Stimulated activated naive CD8-positive, alpha-beta T cell treated with anti-CD3 and anti-CD28 coated beads, Interleukin-15, Interleukin-2, amounts not matched to agents 100 ng/mL and 50 ng/mL, for 24 hours (primary cell): ENCODE measurements at regions not wholly inside any gene's neighbourhood (a gene's known extent, or its start where the extent isn't known, plus 50 kb on each side); places are given as distances from the start of the nearest gene placed in this dataset.

ENCODE experiments used
- H3K27ac Mint-ChIP-seq: one replicate; pipeline ENCODE4 v1.8.0; 2021; ENCODE audit warnings: mild to moderate bottlenecking, mixed read lengths
- H3K27me3 Mint-ChIP-seq: one replicate; pipeline ENCODE4 v1.8.0; 2021; ENCODE audit warnings: mixed read lengths
- H3K36me3 Mint-ChIP-seq: one replicate; pipeline ENCODE4 v1.8.0; 2021; ENCODE audit warnings: low read depth, mixed read lengths
- H3K4me1 Mint-ChIP-seq: one replicate; pipeline ENCODE4 v1.8.0; 2021; ENCODE audit warnings: low read depth, mixed read lengths
- H3K4me3 Mint-ChIP-seq: one replicate; pipeline ENCODE4 v1.8.0; 2021; ENCODE audit warnings: mild to moderate bottlenecking, mixed read lengths
- H3K9me3 Mint-ChIP-seq: one replicate; pipeline ENCODE4 v1.8.0; 2021; ENCODE audit warnings: mixed read lengths

DNA sequence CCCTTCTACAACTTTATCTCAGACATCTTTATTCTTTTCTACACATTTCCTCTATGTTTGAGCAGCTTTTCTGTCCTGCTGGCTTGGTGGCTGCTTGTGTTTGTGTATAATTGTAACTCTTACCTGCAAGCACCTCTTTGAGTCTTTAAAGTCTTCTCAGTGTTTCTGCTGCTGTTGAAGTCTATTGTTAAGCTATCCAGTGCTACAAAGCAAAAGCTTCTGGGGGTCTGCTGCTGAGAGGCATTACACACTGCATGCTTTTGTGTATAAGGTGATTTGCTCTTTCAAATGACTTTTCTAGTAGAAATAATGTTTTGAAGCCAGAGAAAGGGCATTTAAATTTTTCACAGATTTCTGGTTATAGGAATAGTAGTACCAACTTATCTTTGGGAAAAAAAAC lies 241.8 kb downstream of the DTHD1 start:
- H3K4me1 Mint-ChIP-seq: no peaks in the 10 kb centered on the region
- H3K27ac Mint-ChIP-seq: no peak overlapping the region
- H3K4me3 Mint-ChIP-seq: no peak overlapping the region
- no peaks in the 10 kb centered on the region for H3K36me3 Mint-ChIP-seq
- H3K9me3 Mint-ChIP-seq: peaks cover 17% of the 10 kb centered on the region
- H3K27me3 Mint-ChIP-seq: no peaks in the 10 kb centered on the region

DNA sequence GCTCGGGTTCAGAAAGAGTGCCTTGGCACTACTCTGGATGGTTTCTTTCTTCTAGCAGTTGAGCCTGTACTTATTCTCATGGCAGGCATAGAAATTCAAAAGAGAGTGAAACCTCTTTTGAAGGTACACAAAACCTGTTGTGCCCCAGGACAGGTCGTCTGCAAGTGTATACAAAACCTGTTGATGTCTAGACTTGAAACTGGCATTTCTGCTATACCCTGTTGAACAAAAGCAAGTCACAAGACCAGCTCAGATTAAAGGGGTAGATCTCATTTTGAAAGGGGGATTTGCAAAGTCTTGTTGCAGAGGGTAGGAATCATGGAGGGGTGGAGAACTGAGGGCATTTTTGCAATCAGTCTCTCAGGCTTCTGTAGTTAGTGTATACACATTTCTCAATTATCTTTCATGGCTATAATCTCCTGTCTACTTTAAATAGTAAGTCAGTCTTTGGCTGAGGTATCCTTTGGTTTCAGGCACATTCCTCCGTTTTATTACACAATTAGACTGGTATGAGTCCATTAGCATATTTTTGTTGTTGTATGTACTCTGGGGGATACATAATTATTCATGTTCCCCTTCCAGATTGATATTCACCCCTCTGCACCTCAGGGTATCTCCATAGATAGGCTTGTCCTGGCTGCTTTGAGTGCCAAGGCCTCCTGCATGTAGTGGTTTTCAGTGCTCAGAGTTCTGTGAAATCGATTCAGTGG lies 251.4 kb downstream of the DTHD1 start:
- H3K27ac Mint-ChIP-seq: no peak overlapping the region
- H3K27me3 Mint-ChIP-seq: no peaks in the 10 kb centered on the region
- no peaks in the 10 kb centered on the region for H3K36me3 Mint-ChIP-seq
- peaks cover 10% of the 10 kb centered on the region for H3K9me3 Mint-ChIP-seq
- H3K4me3 Mint-ChIP-seq: no peak overlapping the region
- H3K4me1 Mint-ChIP-seq: no peaks in the 10 kb centered on the region

DNA sequence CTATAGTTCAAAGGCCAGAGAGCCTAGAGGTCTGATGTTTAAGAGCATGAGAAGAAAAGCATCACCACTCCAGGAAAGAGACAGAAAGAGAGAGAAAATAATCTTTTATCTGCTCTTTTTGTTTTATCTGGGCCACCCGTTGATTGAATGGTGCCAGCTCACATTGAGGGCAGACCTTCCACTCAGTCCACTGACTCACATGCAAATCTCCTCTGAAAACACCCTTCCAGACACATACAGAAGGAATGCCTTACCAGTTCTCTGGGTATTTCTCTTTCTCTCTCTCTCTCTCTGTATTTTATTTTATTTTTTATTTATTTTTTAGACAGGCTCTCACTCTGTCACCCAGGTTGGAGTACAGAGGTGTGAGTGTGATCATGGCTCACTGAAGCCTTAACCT lies 252.5 kb downstream of the DTHD1 start:
- Mint-ChIP-seq H3K9me3 (peaks cover under 1% of the 10 kb centered on the region), H3K27me3 (no peaks in the 10 kb centered on the region), H3K4me1 (no peaks in the 10 kb centered on the region), H3K36me3 (no peaks in the 10 kb centered on the region), H3K4me3 (no peak overlapping the region), H3K27ac (no peak overlapping the region)

DNA sequence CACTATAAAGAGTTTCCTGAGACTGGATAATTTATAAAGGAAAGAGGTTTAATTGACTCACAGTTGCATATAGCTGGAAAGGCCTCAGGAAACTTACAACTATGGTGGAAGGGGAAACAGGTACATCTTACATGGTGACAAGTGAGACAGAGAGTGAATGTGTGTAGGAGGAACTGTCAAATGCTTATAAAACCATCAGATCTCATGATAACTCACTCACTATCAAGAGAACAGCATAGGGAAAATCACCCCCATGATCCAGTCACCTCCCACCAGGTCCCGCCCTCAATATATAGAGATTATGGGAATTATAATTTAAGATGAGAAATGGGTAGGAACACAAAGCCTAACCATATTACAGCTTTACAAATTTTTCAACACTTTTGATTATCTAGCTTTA lies 266.0 kb downstream of the DTHD1 start:
- Mint-ChIP-seq H3K4me1 (peaks cover 8% of the 10 kb centered on the region), H3K27ac (no peak overlapping the region), H3K36me3 (no peaks in the 10 kb centered on the region), H3K4me3 (no peak overlapping the region), H3K27me3 (no peaks in the 10 kb centered on the region), H3K9me3 (no peaks in the 10 kb centered on the region)

DNA sequence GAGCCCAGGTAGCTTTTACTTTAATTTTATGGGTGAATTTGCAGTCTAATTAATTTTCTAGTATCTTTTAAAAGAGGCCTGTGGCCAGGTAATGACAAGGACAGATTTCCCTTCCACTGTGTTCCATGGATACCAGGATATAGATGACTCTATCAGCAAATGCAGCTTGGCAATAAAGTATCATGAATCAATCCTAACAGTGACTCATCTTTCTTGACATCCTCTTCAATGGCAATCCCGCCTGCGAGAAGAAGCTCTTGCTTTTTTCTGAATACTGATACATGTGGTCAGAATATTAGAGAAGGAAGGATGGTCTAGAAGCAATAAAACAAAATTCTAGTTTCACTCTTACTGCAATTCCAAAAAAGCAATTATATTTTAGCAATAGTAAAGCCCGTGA lies 267.8 kb downstream of the DTHD1 start:
- Mint-ChIP-seq H3K27ac (no peak overlapping the region), H3K36me3 (no peaks in the 10 kb centered on the region), H3K4me1 (peaks cover 8% of the 10 kb centered on the region), H3K9me3 (no peaks in the 10 kb centered on the region), H3K4me3 (no peak overlapping the region), H3K27me3 (no peaks in the 10 kb centered on the region)

DNA sequence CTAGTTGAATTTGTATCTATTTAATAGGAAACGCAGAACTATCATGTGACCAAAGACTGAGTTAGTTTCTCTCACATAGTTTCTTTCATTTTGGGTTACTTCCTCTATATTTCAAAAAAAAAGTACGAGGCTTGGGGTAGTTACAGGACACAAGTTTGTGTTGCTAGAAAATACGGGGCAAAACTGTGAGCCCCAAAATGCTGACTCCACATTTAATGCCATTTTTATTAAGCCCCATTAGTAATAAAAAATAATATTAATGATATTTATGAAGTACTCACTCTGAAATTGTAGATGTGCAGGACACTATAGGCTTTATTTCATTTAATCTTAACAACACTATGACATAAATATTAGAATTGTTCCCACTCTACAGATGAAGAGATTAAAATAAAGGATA lies 268.6 kb downstream of the DTHD1 start:
- no peak overlapping the region for H3K27ac Mint-ChIP-seq
- H3K9me3 Mint-ChIP-seq: no peaks in the 10 kb centered on the region
- no peak overlapping the region for H3K4me3 Mint-ChIP-seq
- peaks cover 8% of the 10 kb centered on the region for H3K4me1 Mint-ChIP-seq
- no peaks in the 10 kb centered on the region for H3K27me3 Mint-ChIP-seq
- no peaks in the 10 kb centered on the region for H3K36me3 Mint-ChIP-seq

DNA sequence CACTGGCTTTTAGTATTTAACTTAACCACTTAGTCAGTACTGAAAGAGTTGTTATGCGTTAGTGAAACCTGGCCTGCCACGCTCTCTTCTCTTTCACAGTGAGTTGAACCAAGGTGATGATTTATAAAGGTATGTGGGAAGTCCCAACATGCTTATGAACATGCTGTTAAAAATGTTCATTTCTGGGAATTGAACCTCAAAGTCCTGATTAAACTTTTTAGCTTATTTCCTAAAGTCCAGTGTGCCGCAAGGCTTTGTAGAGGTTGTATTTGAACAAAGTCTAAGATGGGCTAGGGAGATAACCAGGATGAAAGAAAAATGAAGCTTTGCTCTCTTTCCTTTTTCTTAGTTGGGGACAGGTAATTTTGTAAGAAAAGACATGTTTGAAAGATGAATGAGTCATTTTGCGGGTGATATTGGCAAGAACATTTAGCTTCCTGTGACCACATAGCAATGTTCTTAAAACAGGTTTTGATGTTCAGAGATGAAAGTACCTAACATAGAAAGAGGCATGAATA lies 270.3 kb downstream of the DTHD1 start:
- H3K4me1 Mint-ChIP-seq: peaks cover 8% of the 10 kb centered on the region
- H3K9me3 Mint-ChIP-seq: no peaks in the 10 kb centered on the region
- H3K27ac Mint-ChIP-seq: peak overlapping the region; percentile 26
- no peak overlapping the region for H3K4me3 Mint-ChIP-seq
- no peaks in the 10 kb centered on the region for H3K27me3 Mint-ChIP-seq
- H3K36me3 Mint-ChIP-seq: no peaks in the 10 kb centered on the region

DNA sequence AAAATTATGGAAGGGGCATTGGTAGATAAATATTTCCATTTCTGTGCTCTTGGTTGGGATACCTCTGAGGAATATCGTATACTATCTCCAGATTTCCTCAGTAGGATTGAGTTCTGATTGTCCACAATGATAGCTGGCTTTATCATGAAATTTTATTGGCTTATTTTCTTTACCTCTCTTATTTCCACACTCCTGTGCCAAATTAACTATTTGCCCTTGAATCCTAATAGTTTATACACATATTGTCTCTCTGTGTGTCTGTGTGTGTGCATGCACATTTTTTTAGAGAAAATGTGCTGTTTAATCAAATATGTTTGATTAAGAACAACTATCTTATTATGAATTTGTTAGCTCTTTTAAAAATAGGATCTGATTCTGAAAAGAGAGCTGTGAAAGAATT lies 271.6 kb downstream of the DTHD1 start:
- Mint-ChIP-seq H3K36me3 (no peaks in the 10 kb centered on the region), H3K9me3 (no peaks in the 10 kb centered on the region), H3K4me3 (no peak overlapping the region), H3K27ac (no peak overlapping the region), H3K27me3 (peaks cover 4% of the 10 kb centered on the region), H3K4me1 (peaks cover 8% of the 10 kb centered on the region)

DNA sequence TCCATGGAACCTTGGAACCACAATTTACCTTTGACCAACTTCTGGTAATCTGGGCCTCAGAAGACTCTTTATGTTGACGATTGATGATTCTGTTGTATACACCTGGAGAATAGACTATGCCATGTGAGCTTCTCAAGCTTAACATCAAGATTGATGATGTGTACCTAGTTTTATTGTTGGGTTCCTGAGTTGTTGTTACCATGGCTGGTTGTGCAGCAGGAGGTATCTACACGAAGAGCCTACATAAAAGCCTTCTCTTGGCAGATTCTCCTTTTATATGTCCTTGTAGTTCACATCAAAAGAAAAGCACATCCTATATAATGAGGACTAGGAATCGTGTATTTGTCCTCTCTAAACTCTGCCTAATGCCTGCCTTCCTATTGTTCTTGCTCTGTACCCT lies 272.0 kb downstream of the DTHD1 start:
- Mint-ChIP-seq H3K4me3 (no peak overlapping the region), H3K9me3 (no peaks in the 10 kb centered on the region), H3K4me1 (peaks cover 8% of the 10 kb centered on the region), H3K27me3 (peaks cover 4% of the 10 kb centered on the region), H3K27ac (no peak overlapping the region), H3K36me3 (no peaks in the 10 kb centered on the region)

DNA sequence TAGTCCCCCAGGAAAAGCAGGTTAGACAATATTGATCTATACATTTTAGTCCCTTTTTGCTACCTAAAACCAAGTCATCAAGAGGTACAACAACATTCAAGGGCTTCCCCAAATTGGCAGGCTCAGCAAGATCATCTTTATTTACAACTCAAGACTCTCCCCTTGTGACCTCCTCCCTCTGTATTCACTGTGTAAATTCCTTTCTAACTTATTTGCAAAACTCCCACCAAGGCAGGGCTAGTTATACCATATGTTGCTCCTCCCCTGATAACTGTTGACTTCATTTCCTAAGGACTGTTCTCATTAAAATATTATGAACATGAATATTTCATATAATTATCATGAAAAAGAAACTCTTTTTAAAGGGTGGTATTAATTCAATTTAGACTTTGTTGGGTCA lies 275.6 kb downstream of the DTHD1 start:
- Mint-ChIP-seq H3K9me3 (no peaks in the 10 kb centered on the region), H3K27me3 (peaks cover 4% of the 10 kb centered on the region), H3K36me3 (no peaks in the 10 kb centered on the region), H3K4me3 (no peak overlapping the region), H3K4me1 (peaks cover 2% of the 10 kb centered on the region), H3K27ac (no peak overlapping the region)

DNA sequence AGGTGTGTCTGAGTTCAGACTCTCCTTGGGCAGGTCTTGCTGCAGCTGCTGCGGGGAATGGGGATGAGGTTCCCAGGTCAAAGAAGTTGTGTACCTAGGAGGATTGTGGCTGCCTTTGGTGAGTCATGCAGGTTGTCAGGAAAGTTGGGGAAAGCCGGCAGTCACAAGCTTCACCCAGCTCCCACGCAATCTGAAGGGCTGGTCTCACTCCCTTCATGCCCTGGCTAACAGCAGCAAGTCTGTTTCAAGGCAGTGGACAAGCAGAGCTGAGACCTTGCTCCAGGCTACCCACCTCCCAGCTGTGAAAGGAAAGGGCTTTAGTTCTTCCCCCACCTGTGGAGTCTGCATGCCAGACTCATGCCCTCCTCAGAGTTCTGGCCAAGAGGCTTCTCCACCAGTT lies 287.2 kb downstream of the DTHD1 start:
- H3K27ac Mint-ChIP-seq: no peak overlapping the region
- H3K4me3 Mint-ChIP-seq: no peak overlapping the region
- H3K27me3 Mint-ChIP-seq: peaks cover 2% of the 10 kb centered on the region
- no peaks in the 10 kb centered on the region for H3K4me1 Mint-ChIP-seq
- peaks cover 3% of the 10 kb centered on the region for H3K9me3 Mint-ChIP-seq
- H3K36me3 Mint-ChIP-seq: no peaks in the 10 kb centered on the region

DNA sequence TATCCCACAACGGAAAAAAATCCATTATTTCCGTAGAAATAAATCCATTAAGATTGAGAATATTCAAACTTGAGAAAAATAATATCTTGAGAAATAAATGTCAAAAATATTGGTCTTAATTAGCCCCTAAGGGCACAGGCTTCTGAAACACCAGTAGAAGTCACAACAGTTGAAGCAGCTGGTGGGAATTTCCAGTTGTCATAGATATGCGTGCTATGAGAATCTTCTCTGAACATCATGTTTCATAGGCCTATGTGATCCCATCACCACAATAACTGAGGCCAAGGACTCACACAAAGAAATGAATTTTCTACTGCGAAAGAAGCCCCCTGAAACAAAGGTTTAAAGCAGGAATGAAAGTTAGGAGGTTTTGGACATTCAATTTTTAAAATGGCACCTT lies 292.0 kb downstream of the DTHD1 start:
- no peak overlapping the region for H3K4me3 Mint-ChIP-seq
- H3K36me3 Mint-ChIP-seq: no peaks in the 10 kb centered on the region
- peaks cover 2% of the 10 kb centered on the region for H3K27me3 Mint-ChIP-seq
- H3K4me1 Mint-ChIP-seq: no peaks in the 10 kb centered on the region
- H3K9me3 Mint-ChIP-seq: peaks cover 6% of the 10 kb centered on the region
- H3K27ac Mint-ChIP-seq: no peak overlapping the region

DNA sequence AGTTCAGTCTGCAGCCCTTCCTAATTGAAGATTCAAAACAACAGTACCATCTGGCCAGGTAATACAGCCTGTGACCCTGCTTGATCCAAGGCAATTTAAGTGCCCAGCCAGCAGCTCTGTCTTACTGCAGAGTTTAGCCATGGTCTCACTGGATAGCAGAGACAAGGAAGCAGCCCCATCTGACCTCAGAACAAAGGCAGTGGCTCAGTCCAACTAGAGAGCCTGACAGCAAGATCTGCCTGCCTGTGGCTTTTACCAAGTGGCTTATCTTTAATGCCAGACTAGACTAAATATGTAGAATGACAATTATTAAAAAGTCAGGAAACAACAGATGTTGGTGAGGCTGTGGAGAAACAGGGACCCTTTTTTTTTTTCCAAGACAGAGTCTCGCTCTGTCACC lies 293.4 kb downstream of the DTHD1 start:
- H3K27me3 Mint-ChIP-seq: peaks cover 2% of the 10 kb centered on the region
- no peak overlapping the region for H3K27ac Mint-ChIP-seq

DNA sequence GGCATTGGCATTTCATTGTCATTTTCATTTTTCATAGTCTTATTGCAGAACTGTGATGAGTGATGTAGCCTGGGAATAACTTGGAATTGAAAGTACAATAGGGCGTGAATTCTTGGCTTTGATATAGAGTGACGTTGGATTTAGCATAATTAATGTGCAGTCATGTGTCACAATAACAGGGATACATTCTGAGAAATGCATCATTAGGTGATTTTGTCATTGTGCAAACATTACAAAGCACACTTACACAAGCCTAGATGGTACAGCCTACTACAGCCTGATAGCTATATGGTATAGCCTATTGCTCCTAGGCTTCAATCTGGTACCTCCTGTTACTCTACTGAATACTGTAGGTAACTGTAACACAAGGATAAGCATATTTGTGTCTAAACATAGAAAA lies 300.8 kb downstream of the DTHD1 start:
- Mint-ChIP-seq H3K27ac (no peak overlapping the region), H3K4me3 (no peak overlapping the region), H3K4me1 (no peaks in the 10 kb centered on the region), H3K27me3 (no peaks in the 10 kb centered on the region), H3K36me3 (no peaks in the 10 kb centered on the region), H3K9me3 (peaks cover 11% of the 10 kb centered on the region)

More for the DNA sequence above, 293.4 kb downstream of the DTHD1 start:
- H3K4me3 Mint-ChIP-seq: no peak overlapping the region
- H3K4me1 Mint-ChIP-seq: no peaks in the 10 kb centered on the region
- no peaks in the 10 kb centered on the region for H3K36me3 Mint-ChIP-seq
- peaks cover 6% of the 10 kb centered on the region for H3K9me3 Mint-ChIP-seq

DNA sequence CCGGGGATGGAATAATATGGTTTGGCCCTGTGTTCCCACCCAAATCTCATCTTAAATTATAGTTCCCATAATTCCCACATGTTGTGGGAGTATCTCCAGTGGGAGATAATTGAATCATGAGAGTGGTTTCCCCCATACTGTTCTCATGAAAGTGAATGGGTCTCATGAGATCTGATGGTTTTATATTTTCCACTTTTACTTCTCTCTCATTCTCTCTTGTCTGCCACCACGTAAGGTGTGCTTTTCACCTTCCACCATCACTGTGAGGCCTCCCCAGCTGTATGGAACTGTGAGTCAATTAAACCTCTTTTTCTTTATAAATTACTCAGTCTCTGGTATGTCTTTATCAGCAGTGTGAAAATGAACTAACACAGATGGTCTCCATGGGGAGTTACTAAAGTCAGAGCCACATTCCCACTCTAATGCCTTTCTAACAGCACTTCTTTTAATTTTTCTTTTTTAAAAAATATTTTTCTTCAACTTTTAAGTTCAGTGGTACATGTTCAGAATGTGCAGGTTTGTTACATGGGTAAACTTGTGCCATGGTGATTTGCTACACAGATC lies 306.6 kb downstream of the DTHD1 start:
- Mint-ChIP-seq H3K27ac (no peak overlapping the region), H3K4me3 (no peak overlapping the region), H3K9me3 (peaks cover 17% of the 10 kb centered on the region)

DNA sequence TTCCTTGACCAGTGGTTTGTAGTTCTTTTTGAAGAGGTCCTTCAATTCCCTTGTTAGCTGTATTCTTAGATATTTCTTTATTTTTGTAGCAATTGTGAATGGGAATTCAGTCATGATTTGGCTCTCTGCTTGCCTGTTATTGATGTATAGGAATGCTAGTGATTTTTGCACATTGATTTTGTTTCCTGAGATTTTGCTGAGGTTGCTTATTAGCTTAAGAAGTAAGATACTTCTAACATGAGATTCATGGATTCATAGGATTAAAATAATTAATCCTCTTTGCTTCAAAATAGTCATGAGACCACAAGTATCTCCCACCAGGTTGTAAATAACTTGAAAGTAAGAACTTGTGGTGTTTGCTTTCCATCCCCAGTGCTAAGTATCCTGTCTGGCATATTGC lies 308.9 kb downstream of the DTHD1 start:
- no peaks in the 10 kb centered on the region for H3K27me3 Mint-ChIP-seq
- no peaks in the 10 kb centered on the region for H3K4me1 Mint-ChIP-seq
- H3K4me3 Mint-ChIP-seq: no peak overlapping the region
- no peak overlapping the region for H3K27ac Mint-ChIP-seq
- H3K9me3 Mint-ChIP-seq: peaks cover 17% of the 10 kb centered on the region
- no peaks in the 10 kb centered on the region for H3K36me3 Mint-ChIP-seq

More for the DNA sequence above, 306.6 kb downstream of the DTHD1 start:
- no peaks in the 10 kb centered on the region for H3K27me3 Mint-ChIP-seq
- no peaks in the 10 kb centered on the region for H3K4me1 Mint-ChIP-seq
- H3K36me3 Mint-ChIP-seq: no peaks in the 10 kb centered on the region
